ENCODE measurements at regions not wholly inside any gene's neighbourhood (a gene's known extent, or its start where the extent isn't known, plus 50 kb on each side); places are given as distances from the start of the nearest gene placed in this dataset.
"Not testable (repeated sequence)": the region's sequence is repeated elsewhere in the genome, so short reads cannot be mapped to it uniquely, and the experiment has no call there.

- not testable (repeated sequence) for DNase-seq (ENCODE audit: insufficient read length, low spot score); FAIRE-seq
These were observed 178.8 kb upstream of the NR2F2 start for GRCh38 chr15:96151749-96152148.

GRCh38 chr15:96153929-96154328 is 176.6 kb upstream of the NR2F2 start:
- DNase-seq (ENCODE audit: insufficient read length, low spot score) (no peak), FAIRE-seq (no peak)

GRCh38 chr15:96158938-96159337 is 171.6 kb upstream of the NR2F2 start:
- DNase-seq (ENCODE audit: insufficient read length, low spot score) (no peak), FAIRE-seq (no peak)

- no peak for FAIRE-seq
- DNase-seq (ENCODE audit: insufficient read length, low spot score) = no peak
These were observed 170.2 kb upstream of the NR2F2 start for GRCh38 chr15:96160269-96160668.

- FAIRE-seq = no peak
- no peak for DNase-seq (ENCODE audit: insufficient read length, low spot score)
These were observed 169.7 kb upstream of the NR2F2 start for GRCh38 chr15:96160800-96161199.

- no peak for FAIRE-seq
- DNase-seq (ENCODE audit: insufficient read length, low spot score) = no peak
These were observed 168.2 kb upstream of the NR2F2 start for GRCh38 chr15:96162322-96162721.

- FAIRE-seq = no peak
- no peak for DNase-seq (ENCODE audit: insufficient read length, low spot score)
These were observed 165.4 kb upstream of the NR2F2 start for GRCh38 chr15:96165081-96165480.

GRCh38 chr15:96165775-96166174 is 164.7 kb upstream of the NR2F2 start:
- DNase-seq (ENCODE audit: insufficient read length, low spot score) (no peak), FAIRE-seq (no peak)

GRCh38 chr15:96166223-96167200 is 164.0 kb upstream of the NR2F2 start:
- no peak for DNase-seq (ENCODE audit: insufficient read length, low spot score)
- no peak for FAIRE-seq

- DNase-seq (ENCODE audit: insufficient read length, low spot score); FAIRE-seq: not testable (repeated sequence)
These were observed 159.9 kb upstream of the NR2F2 start for GRCh38 chr15:96170616-96170978.

GRCh38 chr15:96170979-96171739 is 159.3 kb upstream of the NR2F2 start:
- FAIRE-seq = no peak
- no peak for DNase-seq (ENCODE audit: insufficient read length, low spot score)

- FAIRE-seq = no peak
- no peak for DNase-seq (ENCODE audit: insufficient read length, low spot score)
These were observed 158.6 kb upstream of the NR2F2 start for GRCh38 chr15:96171853-96172296.

GRCh38 chr15:96172417-96172816 is 158.1 kb upstream of the NR2F2 start:
- FAIRE-seq (no peak), DNase-seq (ENCODE audit: insufficient read length, low spot score) (no peak)

- DNase-seq (ENCODE audit: insufficient read length, low spot score) = no peak
- FAIRE-seq = no peak
These were observed 153.7 kb upstream of the NR2F2 start for GRCh38 chr15:96176831-96177230.

GRCh38 chr15:96177279-96177678 is 153.2 kb upstream of the NR2F2 start:
- FAIRE-seq (no peak), DNase-seq (ENCODE audit: insufficient read length, low spot score) (no peak)

- FAIRE-seq = no peak
- no peak for DNase-seq (ENCODE audit: insufficient read length, low spot score)
These were observed 150.3 kb upstream of the NR2F2 start for GRCh38 chr15:96180087-96180748.

GRCh38 chr15:96181217-96181616 is 149.3 kb upstream of the NR2F2 start:
- no peak for DNase-seq (ENCODE audit: insufficient read length, low spot score)
- no peak for FAIRE-seq

- no peak for FAIRE-seq
- DNase-seq (ENCODE audit: insufficient read length, low spot score) = no peak
These were observed 148.6 kb upstream of the NR2F2 start for GRCh38 chr15:96181873-96182301.

GRCh38 chr15:96182736-96183513 is 147.6 kb upstream of the NR2F2 start:
- FAIRE-seq = no peak
- no peak for DNase-seq (ENCODE audit: insufficient read length, low spot score)

GRCh38 chr15:96183514-96183850 is 147.0 kb upstream of the NR2F2 start:
- DNase-seq (ENCODE audit: insufficient read length, low spot score) (no peak), FAIRE-seq (no peak)
